PC-3 (cell line): ENCODE measurements at regions not wholly inside any gene's neighbourhood (a gene's known extent, or its start where the extent isn't known, plus 50 kb on each side); places are given as distances from the start of the nearest gene placed in this dataset.

Experiments
- ATAC-seq: fragments of 200-7000 bp; cut with Tn5 transposase; 2 replicates; pipeline ENCODE4 v1.9.1; 2020; ENCODE audit warnings: mild to moderate bottlenecking, moderate library complexity
- BruUV-seq: library from RNA; stranded (reverse); fragments of 400-500 nt; replicated peaks from 2 replicates; lab custom pipeline; 2021; lab: Mats Ljungman, UMichigan
- CTCF ChIA-PET: fragments of 300-600 bp; sonication (Branson Sonifier 250); formaldehyde crosslinking; loops from one replicate; lab custom pipeline; 2022; ENCODE audit warnings: antibody characterized with exemption; lab: Charles Lee
- POLR2A ChIA-PET: fragments of 300-600 bp; sonication (Branson Sonifier 250); formaldehyde crosslinking; loops from one replicate; lab custom pipeline; 2022; ENCODE audit warnings: antibody characterized with exemption; ENCODE audit not compliant: unreplicated experiment; lab: Charles Lee
- DNase-seq: peaks from one replicate; pipeline ENCODE4 v3.0.0-alpha.2; 2015
- H2AFZ ChIP-seq: fragments of 300-600 bp; sonication (generic); 2 replicates; pipeline ENCODE4 v1.6.0; 2016; ENCODE audit warnings: antibody characterized with exemption, low read length
- H3F3A ChIP-seq: fragments of 300-600 bp; sonication (generic); one replicate; pipeline ENCODE4 v1.6.0; 2017; ENCODE audit warnings: antibody characterized with exemption, low read length, control low read depth, mild to moderate bottlenecking; ENCODE audit not compliant: unreplicated experiment
- H3K27ac ChIP-seq: fragments of 300-600 bp; sonication (generic); 2 replicates; pipeline ENCODE4 v1.5.1; 2016; ENCODE audit warnings: mild to moderate bottlenecking, low read length
- H3K27me3 ChIP-seq: fragments of 300-600 bp; sonication (generic); 2 replicates; pipeline ENCODE4 v1.6.1; 2016; ENCODE audit warnings: low read length, mixed read lengths
- H3K36me3 ChIP-seq: fragments of 300-600 bp; sonication (generic); 2 replicates; pipeline ENCODE4 v1.6.1; 2016; ENCODE audit warnings: low read depth, mixed run types, low read length, mixed read lengths
- H3K4me1 ChIP-seq: fragments of 300-600 bp; sonication (generic); 2 replicates; pipeline ENCODE4 v1.5.1; 2016; ENCODE audit warnings: low read length; ENCODE audit not compliant: insufficient read depth
- H3K4me2 ChIP-seq: fragments of 300-600 bp; sonication (generic); 2 replicates; pipeline ENCODE4 v1.6.0; 2016; ENCODE audit warnings: low read length
- H3K4me3 ChIP-seq: fragments of 300-600 bp; sonication (generic); 2 replicates; pipeline ENCODE4 v1.5.1; 2016; ENCODE audit warnings: mild to moderate bottlenecking, low read length, mixed read lengths
- H3K79me2 ChIP-seq: fragments of 300-600 bp; sonication (generic); 2 replicates; pipeline ENCODE4 v1.6.1; 2017; ENCODE audit warnings: low read length, mixed read lengths
- H3K9ac ChIP-seq: fragments of 300-600 bp; sonication (generic); 2 replicates; pipeline ENCODE4 v1.6.0; 2016; ENCODE audit warnings: mild to moderate bottlenecking, low read length
- H3K9me2 ChIP-seq: fragments of 300-600 bp; sonication (generic); replicated peaks from 2 replicates; pipeline ENCODE4 v1.6.1; 2016; ENCODE audit warnings: mixed run types, low read length, mixed read lengths
- H3K9me3 ChIP-seq: fragments of 300-600 bp; sonication (generic); 2 replicates; pipeline ENCODE4 v1.6.1; 2016; ENCODE audit warnings: low read length, mixed read lengths
- H4K20me1 ChIP-seq: fragments of 300-600 bp; sonication (generic); 2 replicates; pipeline ENCODE4 v1.6.1; 2016; ENCODE audit warnings: low read length, mixed read lengths
- CTCF ChIP-seq: fragments of 300-600 bp; sonication (generic); conservative IDR thresholded peaks from 2 replicates; pipeline ENCODE4 v1.5.1; 2017; ENCODE audit warnings: antibody characterized with exemption, low read depth, mild to moderate bottlenecking, low read length
- EZH2 ChIP-seq: fragments of 300-600 bp; sonication (generic); IDR thresholded peaks from one replicate; pipeline ENCODE4 v1.6.1; 2017; ENCODE audit warnings: antibody characterized with exemption, mild to moderate bottlenecking, low read length; ENCODE audit not compliant: unreplicated experiment
- EZH2phosphoT487 ChIP-seq: fragments of 300-600 bp; sonication (generic); IDR thresholded peaks from 2 replicates; pipeline ENCODE4 v1.6.1; 2018; ENCODE audit warnings: mild to moderate bottlenecking, antibody characterized with exemption, low read length, borderline replicate concordance
- intact Hi-C: fragments of 100-400 bp; cut with micrococcal nuclease; formaldehyde crosslinking; loops from 2 replicates; pipeline ENCODE4 v1.9.0; 2023

DNA sequence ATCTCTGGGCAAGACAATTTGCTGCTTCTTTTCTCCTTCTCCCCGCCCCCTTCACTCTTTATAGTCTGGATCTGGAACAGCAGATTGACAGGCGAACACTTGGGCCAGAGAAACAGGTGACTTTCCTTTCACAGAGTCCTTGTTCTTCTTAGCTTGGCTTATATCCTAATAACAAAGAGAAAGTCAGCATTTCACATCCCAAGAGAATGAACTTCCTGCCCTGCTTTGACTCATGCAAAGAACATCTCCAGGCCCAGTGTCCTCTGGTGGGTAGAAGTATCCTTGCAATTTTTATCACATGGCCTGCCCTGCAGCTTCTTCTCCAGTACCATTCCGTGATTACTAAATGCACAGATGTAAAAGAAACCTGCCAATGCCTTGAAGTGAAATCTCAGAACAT is 764.4 kb downstream of the ADGRL2 start:
- CTCF ChIA-PET, result no interaction called here
- Histone ChIP-seq H3K27me3 (no peaks in the 10 kb centered on the region), H3F3A (no peaks in the 10 kb centered on the region), H3K4me3 (no peak overlapping the region), H3K4me2 (no peak overlapping the region), H3K27ac (no peak overlapping the region), H3K9ac (no peak overlapping the region), H3K9me3 (no peaks in the 10 kb centered on the region), H2AFZ (no peak overlapping the region), H4K20me1 (no peaks in the 10 kb centered on the region), H3K9me2 (no peaks in the 10 kb centered on the region), H3K36me3 (no peaks in the 10 kb centered on the region), H3K79me2 (no peaks in the 10 kb centered on the region), H3K4me1 (no peaks in the 10 kb centered on the region)
- DNase-seq, result peak; percentile 48
- TF ChIP-seq EZH2phosphoT487 (no peak), CTCF (no peak), EZH2 (no peak)
- no peak; the same call in 1 of the 2 replicates for ATAC-seq
- BruUV-seq, result no TSS peak
- intact Hi-C loops, result no loop called here
- POLR2A ChIA-PET, result no interaction called here

- intact Hi-C loops, result no loop called here
- H3F3A ChIP-seq, result no peaks in the 10 kb centered on the region
- no peaks in the 10 kb centered on the region for H3K9me2 ChIP-seq
- BruUV-seq, result no TSS peak
- no peaks in the 10 kb centered on the region for H3K36me3 ChIP-seq
- no peak overlapping the region for H2AFZ ChIP-seq
- no peak overlapping the region for H3K4me3 ChIP-seq
- ATAC-seq (no peak), DNase-seq (no peak)
- ChIA-PET POLR2A (no interaction called here), CTCF (no interaction called here)
- no peaks in the 10 kb centered on the region for H3K9me3 ChIP-seq
- H3K27me3 ChIP-seq, result no peaks in the 10 kb centered on the region
- no peak overlapping the region for H3K27ac ChIP-seq
- no peak overlapping the region for H3K9ac ChIP-seq
- TF ChIP-seq CTCF, result no peak
- TF ChIP-seq EZH2, result no peak
- TF ChIP-seq EZH2phosphoT487, result no peak
- H3K4me1 ChIP-seq, result no peaks in the 10 kb centered on the region
- H3K4me2 ChIP-seq, result no peak overlapping the region
- H3K79me2 ChIP-seq, result no peaks in the 10 kb centered on the region
- no peaks in the 10 kb centered on the region for H4K20me1 ChIP-seq
Observed at GRCh38 chr1:82564333-82564732, 763.6 kb downstream of the ADGRL2 start.

DNA sequence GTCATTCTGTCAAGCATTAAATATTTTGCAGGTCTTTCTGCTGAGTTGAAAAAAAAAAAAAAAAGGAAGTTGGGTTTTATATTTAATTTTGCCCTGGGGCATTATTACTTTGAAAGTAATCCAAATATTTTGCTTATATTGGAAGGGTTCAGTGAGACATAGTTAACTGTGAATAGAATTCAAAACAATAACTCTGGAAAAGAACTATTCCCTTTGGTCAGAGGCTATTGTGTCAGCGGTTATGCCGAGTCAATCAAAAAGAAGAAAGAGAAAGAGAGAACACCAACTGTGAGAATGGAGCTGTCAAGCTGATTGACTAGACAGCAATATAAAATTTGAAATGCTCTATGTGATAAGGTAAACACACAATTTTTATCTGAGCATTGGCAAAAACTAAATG is 761.7 kb downstream of the ADGRL2 start:
- Histone ChIP-seq H3K9me2 (no peaks in the 10 kb centered on the region), H3K36me3 (no peaks in the 10 kb centered on the region), H3K4me2 (no peak overlapping the region), H3K9me3 (no peaks in the 10 kb centered on the region), H3K4me1 (no peaks in the 10 kb centered on the region), H3K79me2 (no peaks in the 10 kb centered on the region), H3K27me3 (no peaks in the 10 kb centered on the region), H3K27ac (no peak overlapping the region), H2AFZ (no peak overlapping the region), H3K9ac (no peak overlapping the region), H3K4me3 (no peak overlapping the region), H3F3A (no peaks in the 10 kb centered on the region), H4K20me1 (no peaks in the 10 kb centered on the region)
- TF ChIP-seq EZH2 (no peak), EZH2phosphoT487 (no peak), CTCF (no peak)
- ATAC-seq, result no peak
- no TSS peak for BruUV-seq
- intact Hi-C loops, result no loop called here
- CTCF ChIA-PET, result no interaction called here
- DNase-seq, result peak; percentile 8
- POLR2A ChIA-PET, result no interaction called here
